Ovary (tissue), 7 donors: ENCODE measurements at regions not wholly inside any gene's neighbourhood (a gene's known extent, or its start where the extent isn't known, plus 50 kb on each side); places are given as distances from the start of the nearest gene placed in this dataset.

Source experiments
- DNase-seq, 5 donors: peaks; one replicate each; pipeline ENCODE4 v3.0.0-alpha.2; 2019 to 2020
- H3K27ac ChIP-seq, 2 donors: fragments of 200-600 bp; one replicate each; pipeline versions ENCODE4 v1.5.1 to v1.8.0; 2019 to 2022
- H3K27me3 ChIP-seq: fragments of 200-600 bp; one replicate; pipeline ENCODE4 v1.8.0; 2022
- H3K36me3 ChIP-seq: fragments of 200-600 bp; sonication (generic); one replicate; pipeline ENCODE4 v1.5.1; 2019
- H3K4me1 ChIP-seq: one replicate; pipeline ENCODE4 v1.8.1; 2013; ENCODE audit warnings: mild to moderate bottlenecking, moderate library complexity; ENCODE audit not compliant: insufficient read depth
- H3K4me3 ChIP-seq: fragments of 200-600 bp; sonication (generic); one replicate; pipeline ENCODE4 v1.5.1; 2017
- H3K9me3 ChIP-seq, 2 donors: fragments of 200-600 bp in 1 of 2; sonication (generic) in 1 of 2; one replicate each; pipeline versions ENCODE4 v1.5.1 to v1.8.1; 2013 to 2019; ENCODE audit warnings: mild to moderate bottlenecking in 1 of 2, moderate library complexity in 1 of 2
- EP300 ChIP-seq: sonication (generic); formaldehyde crosslinking; IDR thresholded peaks from one replicate; pipeline ENCODE4 v1.6.1; 2017; ENCODE audit warnings: antibody characterized with exemption
- POLR2A ChIP-seq: fragments of 450-650 bp; IDR thresholded peaks from one replicate; pipeline ENCODE4 v1.6.1; 2017; ENCODE audit warnings: antibody characterized with exemption, mild to moderate bottlenecking, moderate library complexity
- WGBS, 3 donors: extraction: QIAGEN DNeasy Blood & Tissue Kit in 1 of 3; methylation state at CpG; one replicate each; pipeline versions ENCODE4 v1.1.5 to v1.1.7; 2013 to 2017; 5-methylcytosine and 5-hydroxymethylcytosine counted together
- intact Hi-C, 4 donors: fragments of 100-400 bp; cut with DNase I; formaldehyde crosslinking; loops; one replicate each; pipeline versions ENCODE4 v1.11.0 to v1.15.1; 2022 to 2023
- TF ChIP-seq, protein P1 (sequence below), 3 donors: fragments of 450-650 bp in 2 of 3; fragments of 200-600 bp in 1 of 3; IDR thresholded peaks; one replicate each; pipeline versions ENCODE4 v1.5.1 to v1.8.0; 2016 to 2022; ENCODE audit warnings: antibody characterized with exemption in 3 of 3, mild to moderate bottlenecking in 1 of 3
- donor health status: DM: no; HTN: no; CAD: no; lungs with moderate emphysema.
- donor health status: DM: no; HTN: no; CAD: no.
- donor health status: Bipolar disorder and iron deficiency.
- donor health status: DM: no; HTN: no; CAD: no.
- donor health status: DM: yes; HTN: yes; CAD: no.

DNA sequence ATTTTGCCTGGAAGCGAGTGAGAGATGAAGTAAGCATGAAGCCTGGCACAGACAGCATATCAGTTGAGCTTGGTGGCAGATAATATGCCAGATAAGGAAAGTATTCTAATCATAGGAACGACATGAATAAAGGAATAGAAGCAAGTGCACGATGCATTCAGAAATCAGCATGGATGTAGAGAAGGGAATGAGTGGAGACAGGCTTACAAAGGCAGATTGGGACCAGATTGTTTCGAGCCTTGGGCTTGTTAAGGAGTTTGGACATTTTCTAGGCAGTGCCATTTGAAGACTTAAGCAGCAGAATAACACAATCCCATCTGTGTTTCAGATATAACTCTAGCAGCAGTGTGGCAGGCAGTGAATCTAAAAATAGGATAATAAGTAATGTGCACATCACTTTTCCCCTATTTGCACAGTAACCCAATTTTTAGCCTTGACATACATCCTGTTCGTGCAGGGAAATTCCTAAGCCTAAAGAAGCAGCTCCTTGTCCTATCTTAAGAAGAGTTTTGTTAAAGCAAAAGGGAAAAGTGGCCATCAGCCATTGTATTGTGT, 450.2 kb downstream of the PLCL1 start:
- Histone ChIP-seq H3K9me3 (no peaks in the 10 kb centered on the region), H3K27me3 (no peaks in the 10 kb centered on the region), H3K4me3 (no peak overlapping the region), H3K4me1 (no peaks in the 10 kb centered on the region), H3K27ac (no peak overlapping the region), H3K36me3 (no peaks in the 10 kb centered on the region)
- TF ChIP-seq, protein P1, sequence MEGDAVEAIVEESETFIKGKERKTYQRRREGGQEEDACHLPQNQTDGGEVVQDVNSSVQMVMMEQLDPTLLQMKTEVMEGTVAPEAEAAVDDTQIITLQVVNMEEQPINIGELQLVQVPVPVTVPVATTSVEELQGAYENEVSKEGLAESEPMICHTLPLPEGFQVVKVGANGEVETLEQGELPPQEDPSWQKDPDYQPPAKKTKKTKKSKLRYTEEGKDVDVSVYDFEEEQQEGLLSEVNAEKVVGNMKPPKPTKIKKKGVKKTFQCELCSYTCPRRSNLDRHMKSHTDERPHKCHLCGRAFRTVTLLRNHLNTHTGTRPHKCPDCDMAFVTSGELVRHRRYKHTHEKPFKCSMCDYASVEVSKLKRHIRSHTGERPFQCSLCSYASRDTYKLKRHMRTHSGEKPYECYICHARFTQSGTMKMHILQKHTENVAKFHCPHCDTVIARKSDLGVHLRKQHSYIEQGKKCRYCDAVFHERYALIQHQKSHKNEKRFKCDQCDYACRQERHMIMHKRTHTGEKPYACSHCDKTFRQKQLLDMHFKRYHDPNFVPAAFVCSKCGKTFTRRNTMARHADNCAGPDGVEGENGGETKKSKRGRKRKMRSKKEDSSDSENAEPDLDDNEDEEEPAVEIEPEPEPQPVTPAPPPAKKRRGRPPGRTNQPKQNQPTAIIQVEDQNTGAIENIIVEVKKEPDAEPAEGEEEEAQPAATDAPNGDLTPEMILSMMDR (IDR thresholded peaks at IDR 0.05): no peak
- no peak for TF ChIP-seq POLR2A
- no peak for TF ChIP-seq EP300
- no peak for DNase-seq
- intact Hi-C loops: no loop called here
- WGBS, 3 donors: 54 to 62% (median 59%) methylated on average over 5 of the region's 5 CpGs

DNA sequence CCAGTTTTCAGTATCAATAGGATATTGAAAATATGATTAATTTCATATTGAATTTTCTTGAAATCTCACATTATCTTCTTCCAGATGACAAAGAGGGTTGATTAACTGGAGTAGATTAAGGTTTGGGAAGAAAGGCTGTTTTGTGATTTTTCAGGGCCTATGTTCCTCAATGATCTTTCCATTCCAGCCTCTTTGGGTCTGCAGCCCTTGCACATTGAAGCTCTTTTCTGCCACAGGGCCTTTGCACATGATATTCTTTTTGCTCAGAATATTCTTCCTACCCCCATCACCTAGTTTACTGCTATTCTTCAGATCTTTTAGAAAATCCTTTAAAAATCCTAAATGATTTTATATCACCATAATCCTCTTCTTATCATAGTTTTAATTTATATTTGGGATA, 449.6 kb downstream of the PLCL1 start:
- intact Hi-C loops: no loop called here
- Histone ChIP-seq H3K4me3 (no peak overlapping the region), H3K27ac (no peak overlapping the region), H3K27me3 (no peaks in the 10 kb centered on the region), H3K4me1 (no peaks in the 10 kb centered on the region), H3K36me3 (no peaks in the 10 kb centered on the region), H3K9me3 (no peaks in the 10 kb centered on the region)
- no peak for DNase-seq
- TF ChIP-seq EP300 (no peak), POLR2A (no peak)
- TF ChIP-seq, protein P1 (IDR thresholded peaks at IDR 0.05): no peak

DNA sequence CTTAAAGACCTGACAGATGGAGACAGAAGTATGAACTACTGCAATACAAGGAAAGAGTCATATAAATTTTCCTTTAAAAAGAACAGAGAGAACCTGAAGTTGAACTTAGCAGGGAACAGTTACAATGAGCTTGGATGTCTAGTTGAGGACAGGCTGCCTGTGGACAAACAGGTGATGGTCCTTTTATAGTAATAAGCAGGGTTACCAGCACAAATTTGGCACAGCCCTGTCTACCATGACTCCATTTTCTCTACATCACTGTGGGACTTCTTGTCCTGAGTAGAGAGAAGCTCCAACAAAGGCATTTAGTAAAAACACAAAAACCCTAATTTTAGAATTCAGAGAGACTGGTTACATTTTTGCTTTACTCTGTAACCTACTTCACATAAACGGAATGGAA, 448.1 kb downstream of the PLCL1 start:
- Histone ChIP-seq H3K4me3 (no peak overlapping the region), H3K27ac (no peak overlapping the region)
- intact Hi-C loops: no loop called here

GRCh38 chr2:198242093-198242492, 437.7 kb downstream of the PLCL1 start:
- H3K4me3 ChIP-seq: no peak overlapping the region
- WGBS, 3 donors: 85 to 100% (median 94%) methylated on average over 3 of the region's 3 CpGs
- H3K27ac ChIP-seq: no peak overlapping the region
- intact Hi-C loops: no loop called here
- DNase-seq: no peak
- TF ChIP-seq POLR2A: no peak
- TF ChIP-seq, protein P1 (IDR thresholded peaks at IDR 0.05): no peak
- TF ChIP-seq EP300: no peak
- H3K9me3 ChIP-seq: no peaks in the 10 kb centered on the region
- H3K27me3 ChIP-seq: no peaks in the 10 kb centered on the region
- no peaks in the 10 kb centered on the region for H3K4me1 ChIP-seq
- H3K36me3 ChIP-seq: no peaks in the 10 kb centered on the region

More for the DNA sequence above, 448.1 kb downstream of the PLCL1 start:
- TF ChIP-seq POLR2A (no peak), EP300 (no peak)
- TF ChIP-seq, protein P1 (IDR thresholded peaks at IDR 0.05): no peak
- H3K36me3 ChIP-seq: no peaks in the 10 kb centered on the region
- H3K9me3 ChIP-seq: no peaks in the 10 kb centered on the region
- no peak for DNase-seq
- no peaks in the 10 kb centered on the region for H3K4me1 ChIP-seq
- no peaks in the 10 kb centered on the region for H3K27me3 ChIP-seq
- WGBS, 3 donors: 55 to 71% (median 70%) methylated on average over 1 of the region's 1 CpG
